Stimulated activated naive CD8-positive, alpha-beta T cell treated with anti-CD3 and anti-CD28 coated beads, Interleukin-15, amount 100 ng/mL, for 72 hours (primary cell): ENCODE measurements at regions not wholly inside any gene's neighbourhood (a gene's known extent, or its start where the extent isn't known, plus 50 kb on each side); places are given as distances from the start of the nearest gene placed in this dataset.
A peak's percentile ranks its signal among the peaks of the same experiment; 100 is the strongest.

Experiments used
- ATAC-seq: fragments of 150-1000 bp; cut with Tn5 transposase; 2 replicates; pipeline ENCODE4 v1.10.0; 2021; ENCODE audit warnings: mild to moderate bottlenecking, moderate library complexity
- DNase-seq, 2 donors: peaks; one replicate each; pipeline ENCODE4 v3.0.0; 2021 to 2022
- H3K27ac Mint-ChIP-seq, 2 donors: one replicate each; pipeline ENCODE4 v1.8.0; 2022; ENCODE audit warnings: mild to moderate bottlenecking in 2 of 2, mixed read lengths in 2 of 2, moderate library complexity in 2 of 2
- H3K27me3 Mint-ChIP-seq: one replicate; pipeline ENCODE4 v1.8.0; 2022; ENCODE audit warnings: mixed read lengths
- H3K4me1 Mint-ChIP-seq: one replicate; pipeline ENCODE4 v1.8.0; 2022; ENCODE audit warnings: mild to moderate bottlenecking, mixed read lengths
- H3K4me3 Mint-ChIP-seq, 2 donors: one replicate each; pipeline ENCODE4 v1.8.0; 2022; ENCODE audit warnings: mild to moderate bottlenecking in 2 of 2, mixed read lengths in 2 of 2, moderate library complexity in 1 of 2
- H3K9me3 Mint-ChIP-seq, 2 donors: one replicate each; pipeline ENCODE4 v1.8.0; 2022; ENCODE audit warnings: mixed read lengths in 2 of 2

DNA sequence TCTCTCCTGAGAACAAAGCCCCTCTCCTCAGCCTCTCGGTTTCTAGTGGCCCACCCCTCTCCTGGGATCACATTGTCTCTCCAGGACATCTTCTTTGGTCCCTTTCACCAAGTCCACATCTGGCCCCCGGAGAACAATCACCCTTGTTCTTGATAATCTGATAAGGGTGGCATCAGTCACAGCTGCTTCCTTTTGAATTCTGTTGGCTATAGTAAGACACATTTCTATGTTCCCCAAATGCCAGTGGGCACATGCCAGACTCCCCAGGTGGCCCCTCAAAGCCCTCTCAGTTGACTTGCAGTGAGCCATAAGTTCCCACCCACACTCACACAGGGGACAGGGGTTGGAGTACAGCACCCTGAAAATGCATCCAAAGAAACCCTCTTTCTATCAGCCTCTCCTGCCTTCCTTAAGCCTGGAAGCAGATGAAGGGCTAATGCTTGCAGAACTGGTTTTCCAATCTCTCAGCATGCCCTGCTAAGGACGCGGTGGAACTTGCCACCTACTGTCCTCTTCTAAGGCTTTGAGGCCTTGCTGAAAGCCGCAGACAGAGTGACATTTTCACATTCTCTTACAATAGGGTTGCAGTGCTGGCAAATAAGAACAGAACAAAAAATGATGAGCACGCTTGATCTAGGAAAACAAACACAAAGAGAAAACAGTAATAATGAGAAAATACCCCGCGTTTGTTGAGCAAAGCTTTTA, 101.3 kb upstream of the SLCO3A1 start:
- H3K4me3 Mint-ChIP-seq = no peak overlapping the region
- DNase-seq (no peak), ATAC-seq (no peak)
- H3K27ac Mint-ChIP-seq = peak overlapping the region in 1 of 2 donors; percentile 11
- H3K9me3 Mint-ChIP-seq = peaks cover 7 to 9% of the 10 kb centered on the region in 2 donors
- H3K27me3 Mint-ChIP-seq = peaks cover under 1% of the 10 kb centered on the region
- H3K4me1 Mint-ChIP-seq = no peaks in the 10 kb centered on the region

DNA sequence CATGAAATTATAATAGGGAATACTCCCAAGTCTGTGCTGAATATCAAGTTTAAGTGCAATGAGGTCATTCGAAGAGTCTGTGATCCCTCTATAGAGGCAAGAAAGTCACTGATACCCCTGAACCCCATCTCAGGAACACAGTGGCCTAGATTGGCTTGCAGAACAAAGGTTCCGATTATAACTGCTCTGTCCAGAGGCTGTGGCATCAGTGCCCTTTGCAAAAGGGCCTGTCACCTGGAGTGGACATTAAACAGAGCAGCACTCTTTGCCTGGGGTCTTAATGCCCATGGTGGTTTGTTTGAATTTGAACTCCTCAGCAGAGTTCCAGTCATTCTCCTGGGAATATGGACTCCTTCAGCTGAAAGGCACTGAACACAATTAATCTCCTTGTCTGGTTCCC, 93.9 kb upstream of the SLCO3A1 start:
- DNase-seq (no peak), ATAC-seq (no peak)
- no peaks in the 10 kb centered on the region for H3K4me1 Mint-ChIP-seq
- peaks cover 6% of the 10 kb centered on the region for H3K27me3 Mint-ChIP-seq
- no peaks in the 10 kb centered on the region for H3K9me3 Mint-ChIP-seq
- H3K4me3 Mint-ChIP-seq = no peak overlapping the region
- H3K27ac Mint-ChIP-seq = no peak overlapping the region

DNA sequence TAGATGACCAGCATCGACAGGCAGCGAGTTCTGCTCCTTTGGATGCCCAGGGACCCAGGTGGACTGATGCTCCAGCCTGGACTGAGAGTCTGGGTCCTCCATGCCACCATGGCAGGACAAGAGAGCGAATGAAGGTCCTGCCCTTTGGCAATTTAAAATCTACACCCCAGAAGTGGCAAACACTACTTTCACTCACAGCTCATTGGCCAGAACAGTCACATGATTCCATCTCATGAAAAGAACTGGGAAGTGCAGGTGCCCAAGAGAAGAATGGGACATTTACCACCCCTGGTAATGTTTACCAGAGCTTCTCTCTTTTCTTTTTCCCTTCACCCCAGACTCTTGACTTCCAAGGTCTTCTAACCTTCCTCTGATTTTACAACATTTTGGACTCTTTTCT, 87.8 kb upstream of the SLCO3A1 start:
- H3K27me3 Mint-ChIP-seq = peaks cover 13% of the 10 kb centered on the region
- no peak overlapping the region for H3K4me3 Mint-ChIP-seq
- ATAC-seq = no peak
- H3K27ac Mint-ChIP-seq = peak overlapping the region in 1 of 2 donors; percentile 56
- no peaks in the 10 kb centered on the region for H3K9me3 Mint-ChIP-seq
- no peak for DNase-seq
- no peaks in the 10 kb centered on the region for H3K4me1 Mint-ChIP-seq

DNA sequence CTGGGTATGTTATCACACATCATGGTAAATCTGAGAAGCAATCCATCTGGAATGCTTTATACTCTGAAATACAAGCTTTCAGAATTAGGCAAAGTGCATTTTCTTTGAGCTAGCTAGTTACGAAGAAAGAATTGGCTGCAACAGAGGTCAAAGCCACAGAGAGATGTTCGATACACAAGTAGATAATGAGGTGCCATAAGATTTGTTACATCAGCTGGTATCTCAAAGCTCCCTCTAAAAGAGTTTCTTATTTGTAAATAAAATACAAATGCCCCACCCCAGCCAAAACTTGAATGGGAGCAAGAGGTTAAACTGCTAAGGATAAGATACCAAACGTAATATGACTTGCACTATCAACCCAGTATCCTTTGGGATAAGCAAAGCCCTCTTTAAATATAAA, 84.0 kb upstream of the SLCO3A1 start:
- peaks cover 31% of the 10 kb centered on the region for H3K27me3 Mint-ChIP-seq
- no peaks in the 10 kb centered on the region for H3K4me1 Mint-ChIP-seq
- ATAC-seq (no peak), DNase-seq (no peak)
- no peak overlapping the region for H3K27ac Mint-ChIP-seq
- H3K4me3 Mint-ChIP-seq = no peak overlapping the region
- no peaks in the 10 kb centered on the region for H3K9me3 Mint-ChIP-seq

DNA sequence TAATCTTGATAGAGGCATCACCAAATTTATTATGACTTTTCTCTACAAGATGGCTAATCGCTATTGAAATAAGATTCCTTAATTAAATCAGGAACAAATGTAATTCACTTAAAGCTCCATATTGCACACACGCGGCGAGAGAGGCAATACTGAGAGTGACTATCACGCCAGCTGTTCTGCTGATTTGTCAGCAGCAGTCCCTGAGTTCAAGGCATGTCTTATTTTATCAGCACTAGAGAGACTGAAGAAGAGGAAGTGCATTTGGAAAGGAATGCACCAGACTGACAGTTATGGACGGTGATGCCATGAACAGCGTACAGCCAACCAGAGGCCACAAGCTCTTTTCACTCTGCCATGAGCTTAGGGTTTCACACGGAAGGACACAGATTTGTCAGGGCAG, 83.6 kb upstream of the SLCO3A1 start:
- H3K27ac Mint-ChIP-seq = no peak overlapping the region
- H3K27me3 Mint-ChIP-seq = peaks cover 31% of the 10 kb centered on the region
- DNase-seq (no peak), ATAC-seq (no peak)
- H3K4me3 Mint-ChIP-seq = no peak overlapping the region
- H3K9me3 Mint-ChIP-seq = no peaks in the 10 kb centered on the region
- H3K4me1 Mint-ChIP-seq = no peaks in the 10 kb centered on the region

DNA sequence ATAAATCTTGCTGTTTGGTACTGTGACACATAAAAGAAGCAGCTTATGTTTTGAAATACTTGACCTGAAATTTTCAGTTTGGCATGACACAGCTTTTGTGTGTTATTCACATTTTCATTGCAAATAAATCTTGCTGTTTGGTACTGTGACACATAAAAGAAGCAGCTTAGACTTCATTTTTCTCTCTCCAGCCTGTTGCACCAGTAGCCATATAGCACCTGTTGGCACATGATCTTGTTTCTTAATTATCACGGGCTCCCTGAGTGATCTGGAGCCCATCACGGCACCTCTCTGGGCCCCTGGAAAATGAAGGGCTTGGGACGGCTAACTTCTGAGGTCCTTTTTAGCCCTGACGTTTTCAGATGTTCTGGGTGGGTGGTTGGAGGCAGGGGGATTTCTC, 77.4 kb upstream of the SLCO3A1 start:
- no peak overlapping the region for H3K27ac Mint-ChIP-seq
- no peak overlapping the region for H3K4me3 Mint-ChIP-seq
- ATAC-seq (no peak), DNase-seq (no peak)
- H3K27me3 Mint-ChIP-seq = peaks cover 34% of the 10 kb centered on the region
- no peaks in the 10 kb centered on the region for H3K4me1 Mint-ChIP-seq
- no peaks in the 10 kb centered on the region for H3K9me3 Mint-ChIP-seq

DNA sequence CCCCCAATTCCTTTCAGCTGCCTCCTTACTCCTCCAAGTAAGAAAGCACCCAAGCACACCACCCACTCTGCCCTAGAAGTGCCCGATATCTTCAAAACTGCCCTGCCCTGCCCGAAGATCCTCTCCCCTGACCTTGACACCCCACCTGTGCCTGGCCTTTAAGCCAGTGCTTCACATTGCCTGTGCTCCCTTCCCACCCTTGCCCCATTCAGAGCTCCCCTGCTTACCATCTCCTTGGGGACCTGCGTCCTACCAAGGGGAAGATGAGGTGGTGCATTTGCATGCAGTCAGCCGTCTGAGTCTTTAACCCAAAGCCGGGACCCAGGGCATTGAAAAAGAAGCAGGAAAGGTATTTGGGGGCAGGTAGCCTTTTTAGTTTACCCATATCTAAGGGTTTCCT, 73.5 kb upstream of the SLCO3A1 start:
- peak overlapping the region; percentile 20 to 57 for H3K27ac Mint-ChIP-seq
- peaks cover 25% of the 10 kb centered on the region for H3K27me3 Mint-ChIP-seq
- ATAC-seq (no peak), DNase-seq (no peak)
- no peaks in the 10 kb centered on the region for H3K4me1 Mint-ChIP-seq
- no peaks in the 10 kb centered on the region for H3K9me3 Mint-ChIP-seq
- no peak overlapping the region for H3K4me3 Mint-ChIP-seq

DNA sequence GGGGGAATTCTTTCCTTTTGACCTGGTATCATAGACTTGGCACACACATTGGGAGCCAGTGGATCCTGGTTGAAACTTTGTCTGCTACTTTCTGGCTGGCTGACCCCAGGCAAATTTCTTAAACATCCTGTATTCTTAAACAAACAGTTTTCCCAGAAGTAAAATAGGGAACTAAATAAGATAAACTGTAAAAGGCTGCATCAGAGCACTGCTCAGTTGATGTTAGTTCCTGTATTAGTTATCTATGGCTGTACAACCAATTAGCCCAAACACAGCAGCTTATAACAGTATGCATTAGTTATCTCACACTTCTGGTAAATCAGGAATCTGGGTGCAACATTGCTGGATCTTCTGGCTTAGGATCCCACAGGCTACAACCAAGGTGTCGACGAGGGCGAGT, 73.1 kb upstream of the SLCO3A1 start:
- Mint-ChIP-seq H3K9me3 (no peaks in the 10 kb centered on the region), H3K4me3 (no peak overlapping the region), H3K27me3 (peaks cover 25% of the 10 kb centered on the region), H3K4me1 (no peaks in the 10 kb centered on the region), H3K27ac (no peak overlapping the region)
- no peak for DNase-seq
- no peak for ATAC-seq

DNA sequence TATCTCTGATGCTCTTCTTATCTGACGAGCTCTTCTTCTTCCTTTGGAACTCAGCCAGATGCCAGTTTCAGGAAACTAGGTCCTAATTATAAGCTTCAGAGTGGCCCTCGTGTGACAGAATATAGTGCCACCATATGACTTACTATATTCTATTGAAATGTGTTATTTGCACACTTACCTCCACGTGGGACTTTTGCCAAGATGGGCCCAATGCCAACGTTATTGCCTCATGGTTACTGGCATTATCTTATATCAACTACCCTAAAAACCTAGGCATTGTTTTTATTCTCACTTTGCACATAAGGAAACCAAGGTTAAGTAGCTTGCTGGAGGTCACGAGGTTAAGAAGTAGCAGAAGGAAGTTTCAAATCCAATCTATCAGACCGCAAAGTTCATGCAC, 71.3 kb upstream of the SLCO3A1 start:
- Mint-ChIP-seq H3K4me3 (no peak overlapping the region), H3K9me3 (no peaks in the 10 kb centered on the region), H3K27me3 (peaks cover 25% of the 10 kb centered on the region), H3K27ac (peak overlapping the region in 1 of 2 donors; percentile 56), H3K4me1 (no peaks in the 10 kb centered on the region)
- ATAC-seq (no peak), DNase-seq (no peak)

DNA sequence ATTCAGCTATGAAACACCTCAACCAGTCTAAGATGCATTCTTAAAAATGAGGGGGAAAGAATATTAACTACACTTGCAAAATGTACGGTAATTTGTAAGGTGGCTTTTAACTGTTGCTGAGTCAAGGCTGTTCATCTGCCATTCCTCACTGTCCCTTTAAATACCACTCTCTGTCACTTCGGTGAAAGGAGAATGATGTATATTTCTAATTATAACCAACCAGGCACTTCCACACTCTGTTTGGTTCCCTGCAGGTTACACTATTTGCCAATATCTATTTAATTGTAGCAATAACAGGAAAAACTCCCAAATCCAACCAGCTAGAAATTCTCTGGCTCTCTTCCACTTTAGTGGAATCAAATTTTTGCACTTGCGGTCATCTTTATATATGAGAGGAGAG, 70.5 kb upstream of the SLCO3A1 start:
- no peaks in the 10 kb centered on the region for H3K4me1 Mint-ChIP-seq
- no peak overlapping the region for H3K27ac Mint-ChIP-seq
- H3K9me3 Mint-ChIP-seq = no peaks in the 10 kb centered on the region
- DNase-seq = no peak
- H3K27me3 Mint-ChIP-seq = peaks cover 25% of the 10 kb centered on the region
- H3K4me3 Mint-ChIP-seq = no peak overlapping the region
- no peak for ATAC-seq

DNA sequence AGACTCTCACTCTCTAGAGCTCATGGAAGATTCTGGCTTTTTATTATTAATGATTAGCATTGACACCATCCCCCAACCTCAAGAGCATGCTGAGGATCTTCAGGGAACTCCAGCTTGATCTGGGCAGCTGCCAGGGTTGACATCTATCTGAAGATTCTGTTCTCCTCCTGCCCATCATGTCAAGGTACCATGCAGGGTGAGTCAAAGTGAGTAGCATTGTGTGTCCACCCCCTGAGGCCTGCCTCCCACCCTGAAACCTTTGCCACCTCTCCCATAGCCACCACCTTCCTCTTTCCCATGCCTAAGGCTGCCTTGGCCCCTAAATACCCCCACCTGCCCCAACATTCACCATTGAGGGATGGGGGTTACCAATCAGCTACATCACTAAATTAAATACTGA, 70.1 kb upstream of the SLCO3A1 start:
- Mint-ChIP-seq H3K4me3 (no peak overlapping the region), H3K4me1 (no peaks in the 10 kb centered on the region), H3K27ac (no peak overlapping the region), H3K9me3 (no peaks in the 10 kb centered on the region), H3K27me3 (peaks cover 25% of the 10 kb centered on the region)
- ATAC-seq (no peak), DNase-seq (no peak)

DNA sequence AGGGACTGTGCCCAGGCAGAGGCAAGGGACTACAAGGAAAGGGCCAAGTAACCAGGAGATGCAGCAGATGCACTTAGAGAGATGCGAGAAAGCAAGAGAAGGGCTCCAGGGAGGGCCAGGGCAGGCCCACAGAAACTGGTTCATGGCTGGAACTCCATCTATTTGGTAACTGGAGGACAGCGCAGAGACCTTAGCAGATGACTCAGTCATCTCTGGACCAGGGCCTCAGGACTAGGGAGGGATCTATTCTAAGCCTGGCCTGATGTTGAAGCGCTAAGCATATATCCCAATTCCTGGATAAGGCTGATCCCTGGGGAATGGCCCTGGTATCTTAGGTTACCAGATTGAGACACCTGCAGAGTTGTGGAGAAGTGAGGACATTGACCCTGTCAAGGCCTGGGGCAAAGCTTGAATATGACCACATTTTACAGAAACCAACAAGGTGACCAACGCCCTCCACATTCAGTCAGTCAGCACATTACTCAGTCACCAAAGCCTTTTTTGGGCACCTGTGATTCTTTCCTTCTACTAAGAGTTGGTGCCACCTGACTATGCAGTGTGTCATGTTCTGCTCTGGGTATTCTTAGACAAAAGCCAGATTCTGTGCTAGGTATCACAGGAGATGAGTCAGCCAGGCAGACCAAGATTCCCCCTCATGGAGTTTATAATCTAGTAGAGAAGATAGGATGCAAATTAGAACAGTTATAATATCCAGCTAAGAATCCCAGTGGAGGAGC, 68.4 kb upstream of the SLCO3A1 start:
- ATAC-seq (no peak), DNase-seq (no peak)
- Mint-ChIP-seq H3K4me1 (no peaks in the 10 kb centered on the region), H3K27me3 (peaks cover 19% of the 10 kb centered on the region), H3K9me3 (no peaks in the 10 kb centered on the region), H3K27ac (no peak overlapping the region), H3K4me3 (no peak overlapping the region)

DNA sequence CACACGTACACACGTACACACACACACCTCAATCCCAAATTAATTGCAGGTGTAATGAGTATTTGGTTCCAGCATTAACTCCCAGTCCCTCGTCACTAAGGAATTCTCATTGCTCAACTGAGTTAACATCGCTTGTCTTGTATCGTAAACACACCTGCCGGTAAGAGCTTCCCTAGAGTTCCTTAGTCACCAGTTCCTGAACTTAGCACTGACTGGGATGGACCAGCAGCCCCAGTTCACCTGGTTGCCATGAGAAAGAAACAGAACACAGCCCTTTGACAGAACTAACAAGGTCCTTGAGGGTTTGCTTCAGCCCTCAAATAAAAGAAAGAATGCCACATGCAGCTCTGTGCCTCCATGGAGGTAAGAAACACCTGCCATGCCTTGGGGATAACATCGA, 66.3 kb upstream of the SLCO3A1 start:
- ATAC-seq = no peak

DNA sequence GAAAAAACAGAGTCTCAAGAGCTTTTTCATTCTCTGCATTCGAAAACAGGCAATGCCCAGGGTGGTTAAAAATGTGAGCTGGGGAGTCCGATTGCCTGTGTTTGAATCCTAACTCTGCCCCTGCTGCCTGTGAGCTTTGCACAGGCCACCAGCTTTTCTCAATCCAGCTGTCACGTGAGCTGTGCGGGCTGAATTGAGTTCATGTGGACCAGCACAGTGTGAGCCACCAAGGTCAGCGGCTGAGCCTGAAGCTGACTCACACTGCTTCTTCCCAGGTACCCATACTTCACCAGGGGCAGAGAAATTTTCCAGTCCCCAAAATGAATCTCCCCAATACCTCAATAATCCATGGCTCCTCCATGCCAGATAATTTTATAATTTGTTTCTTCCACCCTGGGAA, 64.4 kb upstream of the SLCO3A1 start:
- no peak overlapping the region for H3K27ac Mint-ChIP-seq
- DNase-seq = no peak
- no peaks in the 10 kb centered on the region for H3K4me1 Mint-ChIP-seq
- H3K4me3 Mint-ChIP-seq = no peak overlapping the region
- H3K9me3 Mint-ChIP-seq = no peaks in the 10 kb centered on the region
- no peak for ATAC-seq
- peaks cover 10% of the 10 kb centered on the region for H3K27me3 Mint-ChIP-seq

More for the DNA sequence above, 66.3 kb upstream of the SLCO3A1 start:
- peaks cover under 1% of the 10 kb centered on the region for H3K27me3 Mint-ChIP-seq
- no peak overlapping the region for H3K27ac Mint-ChIP-seq
- DNase-seq = no peak
- H3K9me3 Mint-ChIP-seq = no peaks in the 10 kb centered on the region
- H3K4me3 Mint-ChIP-seq = no peak overlapping the region
- no peaks in the 10 kb centered on the region for H3K4me1 Mint-ChIP-seq

DNA sequence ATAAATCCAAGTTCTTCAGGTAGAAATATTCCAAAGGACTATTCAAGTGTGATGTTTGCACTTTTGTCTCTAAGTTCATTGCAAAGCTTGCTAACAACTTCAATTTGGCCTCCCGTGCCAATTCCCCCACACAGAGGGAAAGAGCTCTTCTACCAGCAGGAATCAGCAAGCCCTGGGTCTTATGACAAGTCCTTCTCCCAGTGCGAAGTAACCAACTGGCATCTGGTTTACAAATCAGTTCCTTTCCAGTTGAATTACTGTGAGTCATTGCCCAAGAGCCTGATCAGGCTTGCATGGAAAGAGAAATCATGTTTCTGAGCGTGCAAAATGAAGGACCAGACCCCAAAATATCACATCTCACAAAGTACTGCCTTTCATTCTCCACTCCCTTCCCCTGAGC, 62.7 kb upstream of the SLCO3A1 start:
- Mint-ChIP-seq H3K27me3 (peaks cover 10% of the 10 kb centered on the region), H3K4me3 (no peak overlapping the region), H3K27ac (no peak overlapping the region), H3K9me3 (no peaks in the 10 kb centered on the region), H3K4me1 (no peaks in the 10 kb centered on the region)
- no peak for DNase-seq
- no peak for ATAC-seq

DNA sequence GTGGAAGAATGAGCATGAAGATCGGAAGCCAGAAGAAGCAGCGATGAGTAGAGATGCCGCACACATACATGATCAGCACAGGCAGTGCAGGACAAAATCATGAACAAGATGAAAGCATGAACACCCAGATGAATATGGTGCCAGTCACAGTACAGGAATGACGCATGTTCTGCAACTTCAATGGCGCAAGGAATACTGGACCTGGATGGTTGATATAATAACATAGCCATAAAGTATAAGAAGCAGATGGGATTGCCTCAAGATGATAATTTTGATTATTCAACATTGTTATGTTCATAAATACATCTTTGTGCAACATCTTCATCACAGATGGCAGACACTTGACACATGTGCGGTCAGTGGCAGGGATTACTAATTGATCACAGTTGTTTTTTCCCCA, 59.7 kb upstream of the SLCO3A1 start:
- Mint-ChIP-seq H3K4me3 (no peak overlapping the region), H3K27me3 (peaks cover 10% of the 10 kb centered on the region), H3K9me3 (no peaks in the 10 kb centered on the region), H3K27ac (peak overlapping the region in 1 of 2 donors; percentile 42), H3K4me1 (no peaks in the 10 kb centered on the region)
- no peak for DNase-seq
- no peak for ATAC-seq

DNA sequence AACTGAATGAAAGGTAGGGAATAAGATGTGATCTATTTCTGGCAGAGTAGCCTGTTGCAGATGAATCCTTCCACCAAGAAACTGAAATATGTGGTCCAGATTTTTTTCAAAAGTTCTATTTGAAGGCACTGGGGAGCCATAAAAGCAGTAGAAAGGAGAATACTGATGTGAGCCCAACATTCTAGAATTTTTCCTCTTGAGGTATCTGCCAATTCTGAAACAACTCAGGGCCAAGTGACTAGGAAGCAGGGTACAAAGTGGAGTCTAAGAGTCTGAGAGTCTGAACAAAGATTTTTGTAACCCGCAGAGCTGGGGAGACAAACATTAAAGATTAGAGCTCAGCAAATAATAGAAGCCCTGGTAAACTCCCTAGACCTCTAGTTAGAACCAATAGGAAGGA, 58.3 kb upstream of the SLCO3A1 start:
- no peak overlapping the region for H3K4me3 Mint-ChIP-seq
- no peaks in the 10 kb centered on the region for H3K4me1 Mint-ChIP-seq
- H3K27me3 Mint-ChIP-seq = peaks cover 11% of the 10 kb centered on the region
- ATAC-seq (no peak), DNase-seq (no peak)
- H3K27ac Mint-ChIP-seq = no peak overlapping the region
- no peaks in the 10 kb centered on the region for H3K9me3 Mint-ChIP-seq
